IMR-90 (cell line): ENCODE measurements at regions not wholly inside any gene's neighbourhood (a gene's known extent, or its start where the extent isn't known, plus 50 kb on each side); places are given as distances from the start of the nearest gene placed in this dataset.

Experiments used
- ATAC-seq: fragments of 200-7000 bp; cut with Tn5 transposase; 2 replicates; pipeline ENCODE4 v1.9.1; 2020; ENCODE audit warnings: low read depth, mild to moderate bottlenecking, moderate library complexity
- BruUV-seq: library from RNA; stranded (reverse); fragments of 400-500 nt; replicated peaks from 2 replicates; lab custom pipeline; 2021; lab: Mats Ljungman, UMichigan
- CTCF ChIA-PET: fragments of 300-600 bp; formaldehyde crosslinking; extraction: SDS; loops from one replicate; lab custom pipeline; 2021; ENCODE audit warnings: antibody characterized with exemption; lab: Yijun Ruan, JAX
- POLR2A ChIA-PET: fragments of 300-600 bp; sonication (Branson Sonifier 250); formaldehyde crosslinking; loops from one replicate; lab custom pipeline; 2022; ENCODE audit warnings: antibody characterized with exemption; ENCODE audit not compliant: unreplicated experiment; lab: Charles Lee
- DNase-seq: peaks from one replicate; pipeline ENCODE4 v3.0.0; 2013
- H2AFZ ChIP-seq: replicated peaks from 2 replicates; pipeline ENCODE3; 2013; ENCODE audit warnings: low read length, mild to moderate bottlenecking; ENCODE audit not compliant: poor library complexity
- H2AK5ac ChIP-seq: 2 replicates; pipeline ENCODE4 v1.6.1; 2013; ENCODE audit warnings: low read depth, low read length, inconsistent platforms
- H2AK9ac ChIP-seq: replicated peaks from 2 replicates; pipeline ENCODE3; 2013; ENCODE audit warnings: mild to moderate bottlenecking, low read depth, low read length, moderate library complexity; ENCODE audit not compliant: poor library complexity
- H2BK120ac ChIP-seq: 2 replicates; pipeline ENCODE4 v1.6.1; 2013; ENCODE audit warnings: low read depth, low read length, inconsistent platforms
- H2BK15ac ChIP-seq: 3 replicates; pipeline ENCODE4 v1.6.1; 2013; ENCODE audit warnings: low read depth, low read length, inconsistent platforms
- H2BK20ac ChIP-seq: 2 replicates; pipeline ENCODE4 v1.6.1; 2013; ENCODE audit warnings: low read depth, mild to moderate bottlenecking, inconsistent platforms, low read length, moderate library complexity
- H2BK5ac ChIP-seq: 2 replicates; pipeline ENCODE4 v1.6.1; 2013; ENCODE audit warnings: mild to moderate bottlenecking, low read depth, low read length, inconsistent platforms; ENCODE audit not compliant: poor library complexity, severe bottlenecking
- H3K14ac ChIP-seq: replicated peaks from 2 replicates; pipeline ENCODE4 v1.6.1; 2013; ENCODE audit warnings: low read depth, low read length, inconsistent platforms
- H3K18ac ChIP-seq: 2 replicates; pipeline ENCODE4 v1.6.1; 2013; ENCODE audit warnings: low read depth, low read length, control low read depth
- H3K23ac ChIP-seq: 2 replicates; pipeline ENCODE4 v1.6.1; 2013; ENCODE audit warnings: low read depth, low read length, inconsistent platforms
- H3K27ac ChIP-seq: 2 replicates; pipeline ENCODE4 v1.5.1; 2013; ENCODE audit warnings: mild to moderate bottlenecking, control low read depth, low read length; ENCODE audit not compliant: insufficient read depth
- H3K27me3 ChIP-seq: 2 replicates; pipeline ENCODE4 v1.6.1; 2013; ENCODE audit warnings: low read length; ENCODE audit not compliant: control insufficient read depth, insufficient read depth
- H3K36me3 ChIP-seq: 2 replicates; pipeline ENCODE4 v1.6.1; 2013; ENCODE audit warnings: low read length, mixed read lengths; ENCODE audit not compliant: control insufficient read depth, insufficient read depth
- H3K4ac ChIP-seq: 2 replicates; pipeline ENCODE4 v1.6.1; 2013; ENCODE audit warnings: low read depth, low read length, inconsistent platforms
- H3K4me1 ChIP-seq: 2 replicates; pipeline ENCODE4 v1.6.1; 2013; ENCODE audit warnings: low read length, mixed read lengths; ENCODE audit not compliant: control insufficient read depth, insufficient read depth
- H3K4me2 ChIP-seq: 2 replicates; pipeline ENCODE4 v1.6.1; 2013; ENCODE audit warnings: low read depth, mild to moderate bottlenecking, control low read depth, low read length, moderate library complexity
- H3K4me3 ChIP-seq: 2 replicates; pipeline ENCODE4 v1.5.1; 2013; ENCODE audit warnings: low read depth, mild to moderate bottlenecking, control low read depth, low read length, moderate library complexity; ENCODE audit not compliant: insufficient read depth
- H3K56ac ChIP-seq: 2 replicates; pipeline ENCODE4 v1.6.1; 2013; ENCODE audit warnings: low read length, inconsistent platforms; ENCODE audit not compliant: insufficient read depth; ENCODE audit errors: extremely low read depth
- H3K79me1 ChIP-seq, 2 experiments: 2 replicates each; pipeline ENCODE4 v1.6.1; 2013; ENCODE audit warnings: low read length in 2 of 2, inconsistent platforms in 1 of 2, low read depth in 1 of 2
- H3K9ac ChIP-seq: 2 replicates; pipeline ENCODE4 v1.6.1; 2013; ENCODE audit warnings: low read depth, low read length, control low read depth
- H3K9me1 ChIP-seq: 2 replicates; pipeline ENCODE4 v1.6.1; 2013; ENCODE audit warnings: low read length, inconsistent platforms; ENCODE audit not compliant: insufficient read depth
- H3K9me3 ChIP-seq: 2 replicates; pipeline ENCODE4 v1.6.1; 2013; ENCODE audit warnings: low read length; ENCODE audit not compliant: control insufficient read depth, insufficient read depth
- H4K20me1 ChIP-seq: 2 replicates; pipeline ENCODE4 v1.6.1; 2013; ENCODE audit warnings: low read length, inconsistent platforms; ENCODE audit not compliant: insufficient read depth
- H4K5ac ChIP-seq: 2 replicates; pipeline ENCODE4 v1.6.1; 2013; ENCODE audit warnings: mild to moderate bottlenecking, low read depth, low read length, control low read depth
- H4K8ac ChIP-seq, 2 experiments: 2 replicates each; pipeline ENCODE4 v1.6.1; 2013; ENCODE audit warnings: low read depth in 2 of 2, low read length in 2 of 2, control low read depth in 1 of 2, inconsistent platforms in 1 of 2
- H4K91ac ChIP-seq: 2 replicates; pipeline ENCODE4 v1.6.1; 2013; ENCODE audit warnings: low read depth, low read length, inconsistent platforms; ENCODE audit not compliant: insufficient read depth
- MAFK ChIP-seq: IDR thresholded peaks from 2 replicates; pipeline ENCODE4 v1.6.1; 2012; ENCODE audit warnings: low read depth, low read length, improper control_type of control experiment
- MXI1 ChIP-seq: IDR thresholded peaks from 2 replicates; pipeline ENCODE4 v1.6.1; 2012; ENCODE audit warnings: low read depth, mild to moderate bottlenecking, low read length, moderate library complexity, borderline replicate concordance
- dilution Hi-C: fragments of 300-500 bp; cut with HindIII; formaldehyde crosslinking; loops from one replicate; pipeline ENCODE4 v1.14.3; 2018; ENCODE audit warnings: low sequenced_read_pairs; ENCODE audit not compliant: unreplicated experiment
- in situ Hi-C: fragments of 300-500 bp; cut with MboI; formaldehyde crosslinking; loops from 3 replicates; pipeline ENCODE4 v1.14.3; 2019; ENCODE audit warnings: low sequenced_read_pairs, inconsistent platforms, mixed read lengths
- intact Hi-C: fragments of 100-400 bp; cut with micrococcal nuclease; formaldehyde crosslinking; loops from 2 replicates; pipeline ENCODE4 v1.10.0; 2022

GRCh38 chr6:159351707-159352106 lies 182.5 kb downstream of the FNDC1 start:
- no TSS peak for BruUV-seq
- ChIA-PET POLR2A (no interaction called here), CTCF (no interaction called here)
- Histone ChIP-seq H2BK15ac (no peak overlapping the region), H3K9me1 (no peaks in the 10 kb centered on the region), H3K4me1 (no peaks in the 10 kb centered on the region), H3K79me1 (no peaks in the 10 kb centered on the region), H2AFZ (no peak overlapping the region), H2AK5ac (no peak overlapping the region), H3K23ac (no peak overlapping the region), H2AK9ac (no peak overlapping the region), H3K36me3 (no peaks in the 10 kb centered on the region), H4K20me1 (no peaks in the 10 kb centered on the region), H3K4me2 (no peak overlapping the region), H2BK120ac (no peak overlapping the region), H3K9ac (no peak overlapping the region), H3K56ac (no peak overlapping the region), H3K27me3 (no peaks in the 10 kb centered on the region), H2BK5ac (no peak overlapping the region), H2BK20ac (no peak overlapping the region), H3K9me3 (no peaks in the 10 kb centered on the region; the same call in 1 of the 2 replicates), H3K27ac (no peak overlapping the region), H3K4ac (no peak overlapping the region), H4K8ac (no peak overlapping the region), H3K14ac (no peak overlapping the region), H4K91ac (no peak overlapping the region), H3K18ac (no peak overlapping the region), H4K5ac (no peak overlapping the region), H3K4me3 (no peak overlapping the region)
- intact Hi-C loops, result no loop called here
- ATAC-seq (no peak), DNase-seq (no peak)
- dilution Hi-C loops, result no loop called here
- in situ Hi-C loops, result no loop called here
- TF ChIP-seq MXI1, result no peak
- peak; percentile 73 for TF ChIP-seq MAFK
